ENCODE measurements at regions not wholly inside any gene's neighbourhood (a gene's known extent, or its start where the extent isn't known, plus 50 kb on each side); places are given as distances from the start of the nearest gene placed in this dataset.

GRCh38 chr3:22399566-22399965 is 648.6 kb upstream of the ZNF385D start:
- ATAC-seq, result no peak
- CTCF ChIA-PET, result no interaction called here

More at GRCh38 chr3:22399566-22399965, 648.6 kb upstream of the ZNF385D start:
- ChIA-PET RAD21 (ENCODE audit: low non-redundant PET in 1 of 2, low total read pairs in 2 of 2, uncharacterized antibody in 2 of 2, unreplicated experiment in 2 of 2) (no interaction called here), POLR2A (no interaction called here)
- H3K79me2 ChIP-seq (ENCODE audit: insufficient read depth, low read length), result no peaks in the 10 kb centered on the region
- no peaks in the 10 kb centered on the region for H3K36me3 ChIP-seq (ENCODE audit: control insufficient read depth in 1 of 2, insufficient read depth in 2 of 2, low read length in 2 of 2)
- no peaks in the 10 kb centered on the region for H3K9me2 ChIP-seq (ENCODE audit: insufficient read depth)
- H3K4me2 ChIP-seq (ENCODE audit: low read length), result no peak overlapping the region
- H2AFZ ChIP-seq (ENCODE audit: low read depth, low read length, poor library complexity, severe bottlenecking), result no peak overlapping the region
- BruUV-seq (replicated peaks), result no TSS peak
- TF ChIP-seq TCF7L2 (IDR thresholded peaks at IDR 0.05; ENCODE audit: borderline replicate concordance, extremely low read depth, insufficient read depth, insufficient read length) (no peak), YY1 (IDR thresholded peaks at IDR 0.05; ENCODE audit: extremely low read depth, insufficient replicate concordance, low read depth, low read length) (no peak), SP1 (IDR thresholded peaks at IDR 0.05; ENCODE audit: low read depth) (no peak), JUND (IDR thresholded peaks at IDR 0.05) (no peak), EZH2phosphoT487 (IDR thresholded peaks at IDR 0.05; ENCODE audit: borderline replicate concordance) (no peak), CBX3 (IDR thresholded peaks at IDR 0.05; ENCODE audit: low read depth) (no peak), FOSL1 (IDR thresholded peaks at IDR 0.05; ENCODE audit: low read depth) (no peak), EZH2 (IDR thresholded peaks at IDR 0.05) (no peak), POLR2AphosphoS5 (IDR thresholded peaks at IDR 0.05; ENCODE audit: low read depth, low read length) (no peak), ZBTB33 (IDR thresholded peaks at IDR 0.05; ENCODE audit: extremely low read depth, insufficient replicate concordance, low read length) (no peak), CTCF (IDR thresholded peaks at IDR 0.05 in 2 of 3, conservative IDR thresholded peaks at IDR 0.05 in 1 of 3; ENCODE audit: borderline replicate concordance in 1 of 3, insufficient read depth in 1 of 3, low read depth in 2 of 3, low read length in 2 of 3) (no peak), ELF1 (IDR thresholded peaks at IDR 0.05; ENCODE audit: borderline replicate concordance, low read depth) (no peak), POLR2A (IDR thresholded peaks at IDR 0.05; ENCODE audit: borderline replicate concordance, extremely low read depth, insufficient read depth, insufficient read length) (no peak), ZFX (IDR thresholded peaks at IDR 0.05) (no peak), EGR1 (IDR thresholded peaks at IDR 0.05; ENCODE audit: low read depth) (no peak), ATF3 (IDR thresholded peaks at IDR 0.05) (no peak), CEBPB (IDR thresholded peaks at IDR 0.05; ENCODE audit: low read depth) (no peak), ZNF274 (IDR thresholded peaks at IDR 0.05; ENCODE audit: low read depth, low read length) (no peak), SRF (IDR thresholded peaks at IDR 0.05; ENCODE audit: low read depth) (no peak), SIN3A (IDR thresholded peaks at IDR 0.05; ENCODE audit: low read depth) (no peak)
- intact Hi-C loops (cut with micrococcal nuclease), result no loop called here
- no peaks in the 10 kb centered on the region; the same call in 1 of the 2 replicates for H4K20me1 ChIP-seq (ENCODE audit: insufficient read depth)
- H3K27me3 ChIP-seq (ENCODE audit: insufficient read depth, low read length), result no peaks in the 10 kb centered on the region
- H3K9me3 ChIP-seq (ENCODE audit: control insufficient read depth in 1 of 2, insufficient read depth in 1 of 2, low read depth in 1 of 2, low read length in 2 of 2), result peaks cover 3 to 4% of the 10 kb centered on the region in 2 experiments; a peak in 2 of 4 replicates
- no peak overlapping the region for H3K4me3 ChIP-seq (replicated peaks in 1 of 2; ENCODE audit: low read depth in 1 of 2, low read length in 2 of 2)
- no peaks in the 10 kb centered on the region for H3K4me1 ChIP-seq (ENCODE audit: control insufficient read depth in 1 of 2, insufficient read depth in 2 of 2, low read length in 2 of 2)
- no peak for DNase-seq (ENCODE audit: low read depth, low spot score)
- H3K9ac ChIP-seq (ENCODE audit: low read length), result no peak overlapping the region
- H3K27ac ChIP-seq (ENCODE audit: low read depth, low read length), result no peak overlapping the region
